Lung (tissue), 12 donors: ENCODE measurements at regions not wholly inside any gene's neighbourhood (a gene's known extent, or its start where the extent isn't known, plus 50 kb on each side); places are given as distances from the start of the nearest gene placed in this dataset. TPM values are rescaled to one million over a fixed set of nuclear protein-coding genes. Genes with fewer than 3 reads are reported as not detected.
"Not testable (repeated sequence)": the region's sequence is repeated elsewhere in the genome, so short reads cannot be mapped to it uniquely, and the experiment has no call there.

ENCODE experiments used
- ATAC-seq: fragments of 200-7000 bp; cut with Tn5 transposase; one replicate; pipeline ENCODE4 v1.9.1; 2020; ENCODE audit warnings: moderate number of reproducible peaks; ENCODE audit not compliant: insufficient read depth, low FRiP score
- DNase-seq, 3 donors: peaks; one replicate each; pipeline ENCODE4 v3.0.0-alpha.2; 2013 to 2017
- H3K27ac ChIP-seq, 2 donors: one replicate each; pipeline ENCODE4 v1.5.1; 2013; ENCODE audit warnings: mild to moderate bottlenecking in 2 of 2, moderate library complexity in 2 of 2, control low read depth in 1 of 2, inconsistent platforms in 1 of 2, low read depth in 1 of 2, low read length in 1 of 2
- H3K27me3 ChIP-seq, 3 donors: one replicate each; pipeline ENCODE4 v1.5.1; 2013; ENCODE audit warnings: low read length in 2 of 3; ENCODE audit not compliant: control insufficient read depth in 3 of 3, insufficient read depth in 3 of 3
- H3K36me3 ChIP-seq, 4 donors: one replicate each; pipeline ENCODE4 v1.5.1; 2013; ENCODE audit warnings: low read length in 4 of 4, mild to moderate bottlenecking in 1 of 4, moderate library complexity in 1 of 4; ENCODE audit not compliant: control insufficient read depth in 4 of 4, insufficient read depth in 4 of 4
- H3K4me1 ChIP-seq, 5 donors: one replicate each; pipeline ENCODE4 v1.5.1; 2013; ENCODE audit warnings: low read length in 5 of 5, mild to moderate bottlenecking in 2 of 5, moderate library complexity in 1 of 5; ENCODE audit not compliant: control insufficient read depth in 5 of 5, insufficient read depth in 5 of 5
- H3K4me3 ChIP-seq: one replicate; pipeline ENCODE4 v1.5.1; 2013; ENCODE audit warnings: mild to moderate bottlenecking, control low read depth, moderate library complexity
- H3K9ac ChIP-seq, 2 donors: one replicate each; pipeline ENCODE4 v1.5.1; 2013; ENCODE audit warnings: low read length in 2 of 2, control low read depth in 1 of 2; ENCODE audit not compliant: insufficient read depth in 1 of 2
- H3K9me3 ChIP-seq, 4 donors: one replicate each; pipeline ENCODE4 v1.5.1; 2013; ENCODE audit warnings: low read length in 3 of 4, mild to moderate bottlenecking in 1 of 4, moderate library complexity in 1 of 4; ENCODE audit not compliant: control insufficient read depth in 4 of 4, insufficient read depth in 3 of 4
- CTCF ChIP-seq: IDR thresholded peaks from 2 replicates; pipeline ENCODE4 v1.5.1; 2012; ENCODE audit warnings: mild to moderate bottlenecking; ENCODE audit errors: control extremely low read depth, extremely low read depth
- WGBS, 2 donors: extraction: QIAGEN DNeasy Blood & Tissue Kit; methylation state at CpG; one replicate each; pipeline ENCODE4 v1.1.7; 2013; 5-methylcytosine and 5-hydroxymethylcytosine counted together
- small RNA-seq: library from RNA; depleted of rRNA; stranded (forward); fragments of <200 nt; gene quantifications from one replicate; pipeline ENCODE3, GENCODE V24; 2014; ENCODE audit warnings: low replicate concordance
- donor health status: control.
- donor health status: control.
- donor health status: Bipolar disorder and iron deficiency.
- donor health status: healthy.
- donor health status: DM: yes; HTN: yes; CAD: no.

- H3K27me3 ChIP-seq = no peaks in the 10 kb centered on the region
- WGBS, 2 donors = 56 to 73% methylated on average over 2 of the region's 2 CpGs
- no peak overlapping the region for H3K4me3 ChIP-seq
- H3K9ac ChIP-seq = no peak overlapping the region
- no peak for ATAC-seq
- no peak for TF ChIP-seq CTCF
- H3K36me3 ChIP-seq = no peaks in the 10 kb centered on the region
- peak in 1 of 3 donors; percentile 53 for DNase-seq
- no peak overlapping the region for H3K27ac ChIP-seq
- H3K9me3 ChIP-seq = peaks cover 0 to 2% (median 0%) of the 10 kb centered on the region in 4 donors
- peaks cover 0 to 10% (median 4%) of the 10 kb centered on the region in 5 donors for H3K4me1 ChIP-seq
Measured at GRCh38 chr2:216752855-216753505, 57.6 kb upstream of the IGFBP5 start.

- not testable (repeated sequence) for H3K27me3 ChIP-seq, H3K9me3 ChIP-seq, H3K27ac ChIP-seq, H3K4me3 ChIP-seq, H3K9ac ChIP-seq, DNase-seq, ATAC-seq, H3K36me3 ChIP-seq
- peaks cover 0 to 10% (median 4%) of the 10 kb centered on the region in 5 donors for H3K4me1 ChIP-seq
Measured at GRCh38 chr2:216750750-216751149, 55.4 kb upstream of the IGFBP5 start.

- not testable (repeated sequence) for H3K4me1 ChIP-seq, H3K9ac ChIP-seq, H3K27ac ChIP-seq, H3K9me3 ChIP-seq, ATAC-seq, H3K27me3 ChIP-seq, H3K4me3 ChIP-seq, DNase-seq, H3K36me3 ChIP-seq
- 94 to 95% methylated on average over 5 of the region's 5 CpGs for WGBS, 2 donors
Measured at GRCh38 chr2:216746268-216746667, 50.9 kb upstream of the IGFBP5 start.

GRCh38 chr2:216745453-216745852 is 50.1 kb upstream of the IGFBP5 start:
- Histone ChIP-seq H3K4me1 (peaks cover 0 to 13% (median 6%) of the 10 kb centered on the region in 5 donors), H3K4me3 (no peak overlapping the region), H3K27me3 (no peaks in the 10 kb centered on the region), H3K36me3 (no peaks in the 10 kb centered on the region), H3K27ac (no peak overlapping the region), H3K9me3 (no peaks in the 10 kb centered on the region), H3K9ac (no peak overlapping the region)
- no peak for DNase-seq
- no peak for ATAC-seq
- TF ChIP-seq CTCF = no peak
- 79 to 89% methylated on average over 3 of the region's 3 CpGs for WGBS, 2 donors

Small RNA genes in the stretch of these regions (small RNA-seq; reads per million reads assigned to genes)
- gene RNA5SP120 = not detected
